HG03575 (cell line): ENCODE measurements at regions not wholly inside any gene's neighbourhood (a gene's known extent, or its start where the extent isn't known, plus 50 kb on each side); places are given as distances from the start of the nearest gene placed in this dataset.

Experiments used
- ATAC-seq: cut with Tn5 transposase; IDR thresholded peaks from one replicate; pipeline ENCODE4 v1.9.1; 2021; ENCODE audit not compliant: unreplicated experiment, insufficient number of reproducible peaks, low FRiP score; ENCODE audit errors: extremely low read depth

DNA sequence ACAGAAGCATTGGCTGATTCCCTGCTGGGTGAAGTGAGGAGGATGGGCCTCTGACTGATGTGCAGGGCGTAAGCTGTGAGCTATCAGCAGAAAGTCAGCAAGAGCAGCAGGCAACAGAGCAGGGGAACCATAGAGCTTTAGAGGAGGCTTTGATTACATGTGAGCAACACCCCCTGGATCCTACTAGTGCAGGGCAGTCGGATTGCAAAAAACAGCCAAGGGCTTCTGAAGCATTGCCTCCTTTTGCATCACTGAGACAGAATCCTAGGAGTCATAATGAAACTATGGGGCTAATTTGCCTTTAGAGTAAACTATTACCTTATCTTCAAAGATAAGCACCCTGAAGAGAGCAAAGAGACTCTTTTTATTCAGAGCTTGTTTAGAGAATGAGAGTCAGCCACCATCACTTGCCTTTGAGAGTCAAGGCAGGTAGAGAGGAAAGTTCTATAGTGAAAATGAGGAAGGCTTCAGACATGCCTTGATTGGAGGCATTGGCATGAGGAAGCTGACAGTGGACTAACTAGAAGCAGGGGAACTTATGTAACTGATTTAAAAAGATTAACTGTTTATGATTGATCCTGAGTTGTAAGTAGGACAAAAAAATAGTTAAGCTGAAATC, 420.3 kb downstream of the PDHA2 start:
- no peak for ATAC-seq

GRCh38 chr4:96262057-96262456, 422.2 kb downstream of the PDHA2 start:
- ATAC-seq = no peak

- ATAC-seq = no peak
These were observed 423.4 kb downstream of the PDHA2 start for GRCh38 chr4:96263291-96263690.

- no peak for ATAC-seq
These were observed 425.1 kb downstream of the PDHA2 start for GRCh38 chr4:96264941-96265463.

- ATAC-seq = no peak
These were observed 453.9 kb downstream of the PDHA2 start for GRCh38 chr4:96293806-96294205.

DNA sequence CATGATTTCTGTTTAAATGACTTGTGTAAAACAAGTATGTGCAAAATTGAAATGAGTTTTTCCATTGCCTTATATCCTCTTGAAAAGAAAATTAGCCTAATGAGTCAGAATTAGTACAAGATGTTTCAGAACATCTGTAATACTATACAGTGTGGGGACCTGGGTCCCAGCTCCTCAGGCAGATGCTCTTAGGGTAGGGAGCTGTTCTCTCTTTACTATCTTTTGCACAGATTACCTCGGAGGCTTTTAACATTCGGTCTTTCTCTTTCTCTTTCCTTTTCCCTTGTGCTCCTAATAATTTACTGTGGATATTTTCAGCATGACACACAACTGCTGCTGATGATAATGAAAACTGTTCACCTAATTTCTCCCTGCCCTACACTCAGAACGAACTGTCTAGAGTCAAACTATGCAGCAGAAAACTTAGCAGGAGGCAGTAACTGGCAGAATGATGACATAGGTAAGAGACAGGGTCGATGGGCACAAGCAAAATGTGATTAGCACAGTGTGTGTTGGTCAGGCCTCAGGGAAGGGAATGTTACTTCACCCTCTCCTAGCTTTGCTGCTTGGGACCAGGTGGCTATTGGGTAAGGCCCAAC, 455.3 kb downstream of the PDHA2 start:
- ATAC-seq = no peak

- no peak for ATAC-seq
These were observed 461.8 kb downstream of the PDHA2 start for GRCh38 chr4:96301715-96302114.

DNA sequence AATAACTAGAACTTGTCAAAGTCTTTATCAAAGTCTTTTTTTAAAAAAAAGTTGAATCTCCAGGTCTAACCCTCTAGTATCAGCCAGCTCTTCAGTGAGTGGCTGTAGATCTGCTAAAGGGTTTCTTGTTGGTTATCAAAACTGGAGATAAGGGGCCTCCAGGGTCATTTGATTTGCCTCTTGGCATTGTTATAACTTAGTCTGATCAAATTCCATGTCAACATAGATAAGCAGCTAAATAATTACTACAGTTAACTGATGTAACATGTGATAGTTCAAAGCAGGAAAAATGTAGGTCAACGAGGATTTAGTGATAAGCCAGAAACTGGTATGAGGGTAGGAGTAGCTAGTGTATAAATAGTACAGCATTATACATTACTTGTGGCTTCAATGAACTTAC, 465.1 kb downstream of the PDHA2 start:
- ATAC-seq = no peak

GRCh38 chr4:96312046-96312685, 472.3 kb downstream of the PDHA2 start:
- ATAC-seq = no peak

DNA sequence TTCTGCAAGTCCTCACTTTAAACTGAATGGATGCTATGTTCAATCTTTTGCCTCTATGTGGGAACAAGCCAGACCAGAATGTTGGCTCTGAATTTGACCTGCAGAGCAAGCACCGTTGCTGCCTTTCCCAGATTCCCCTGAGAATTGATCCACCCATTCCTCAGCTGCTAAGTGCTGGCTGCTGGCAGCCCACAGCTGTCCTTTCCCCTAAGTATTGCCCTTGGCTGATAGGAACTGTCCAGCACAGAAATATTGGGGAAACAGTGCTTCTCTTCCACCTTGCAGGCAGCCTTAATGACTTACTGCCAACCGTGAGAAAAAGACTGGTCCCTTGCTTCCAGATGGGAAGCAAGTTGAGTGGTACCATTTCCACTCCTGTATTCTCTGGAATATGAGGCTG, 475.9 kb downstream of the PDHA2 start:
- ATAC-seq = no peak

DNA sequence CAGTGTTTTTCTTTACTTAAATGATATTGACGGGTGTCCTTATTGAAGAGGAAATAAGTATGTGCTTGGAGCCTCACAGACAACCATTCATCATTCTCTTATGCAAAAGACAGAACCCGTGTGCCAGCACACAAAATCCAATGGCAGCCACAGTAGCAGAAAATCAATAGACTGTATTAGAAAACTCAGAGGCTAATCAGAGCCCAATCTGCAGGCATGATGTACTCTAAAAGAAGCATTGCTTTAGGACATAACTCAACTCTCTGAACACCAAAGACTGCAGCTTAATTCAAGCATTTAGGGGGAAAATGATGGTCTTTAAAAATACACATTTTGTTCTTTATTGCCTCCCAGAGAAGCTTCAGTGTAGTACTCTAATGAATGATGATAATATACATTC, 476.9 kb downstream of the PDHA2 start:
- no peak for ATAC-seq

DNA sequence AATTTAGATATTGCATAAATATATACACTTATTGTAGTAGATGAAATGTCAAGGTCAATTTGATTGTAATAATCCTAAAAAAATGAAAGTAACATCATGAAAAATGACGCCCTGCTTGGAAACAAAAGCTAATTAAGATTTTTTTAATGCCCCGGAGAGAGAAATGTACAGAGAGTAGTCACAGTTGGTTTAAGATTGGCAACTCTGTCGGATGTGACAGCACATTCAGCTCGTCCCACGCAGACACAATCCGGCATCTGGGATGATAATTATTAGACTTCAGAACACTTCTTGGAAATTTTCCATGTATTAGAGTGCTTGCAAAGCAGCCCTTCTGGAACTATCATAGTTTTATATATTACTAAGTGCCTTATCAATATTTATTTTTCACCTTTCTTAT, 478.0 kb downstream of the PDHA2 start:
- no peak for ATAC-seq

DNA sequence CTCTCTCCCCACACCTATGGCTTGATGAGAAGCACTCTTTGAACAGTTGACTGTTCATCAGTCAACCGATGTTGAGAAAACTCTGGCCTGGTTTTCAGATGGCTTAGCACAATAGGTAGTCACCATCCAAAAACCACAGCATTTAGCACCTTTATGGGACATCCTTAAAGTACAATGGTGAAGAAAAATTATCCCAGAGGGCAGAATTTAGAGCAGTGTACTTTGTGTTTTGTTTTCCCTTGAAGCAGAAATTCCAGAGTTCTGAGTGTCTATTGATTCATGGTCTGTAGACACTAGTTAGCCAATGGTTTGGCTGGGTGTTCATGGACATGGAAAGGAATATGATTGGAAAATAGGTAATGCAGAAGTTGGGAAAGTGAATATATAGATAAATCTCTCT, 487.0 kb downstream of the PDHA2 start:
- ATAC-seq = no peak

DNA sequence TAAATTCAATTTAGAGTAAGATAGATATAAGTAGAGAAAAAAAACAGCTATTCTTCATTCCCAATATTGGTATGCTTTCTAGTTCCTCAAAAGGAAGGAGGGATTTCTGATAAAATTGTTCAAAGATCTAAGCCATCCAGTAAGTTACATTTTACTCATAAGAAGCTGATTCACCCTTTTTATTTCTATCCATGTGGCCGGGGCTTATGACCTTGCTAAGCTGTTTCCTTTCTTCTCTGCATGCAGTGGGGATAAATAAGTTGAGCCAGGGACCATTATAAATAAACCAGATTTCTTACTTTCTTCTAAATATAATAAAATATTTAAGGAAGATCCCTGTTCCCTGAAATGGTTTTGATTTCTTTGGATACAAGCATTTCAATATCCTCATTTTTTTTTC, 502.3 kb downstream of the PDHA2 start:
- no peak for ATAC-seq

DNA sequence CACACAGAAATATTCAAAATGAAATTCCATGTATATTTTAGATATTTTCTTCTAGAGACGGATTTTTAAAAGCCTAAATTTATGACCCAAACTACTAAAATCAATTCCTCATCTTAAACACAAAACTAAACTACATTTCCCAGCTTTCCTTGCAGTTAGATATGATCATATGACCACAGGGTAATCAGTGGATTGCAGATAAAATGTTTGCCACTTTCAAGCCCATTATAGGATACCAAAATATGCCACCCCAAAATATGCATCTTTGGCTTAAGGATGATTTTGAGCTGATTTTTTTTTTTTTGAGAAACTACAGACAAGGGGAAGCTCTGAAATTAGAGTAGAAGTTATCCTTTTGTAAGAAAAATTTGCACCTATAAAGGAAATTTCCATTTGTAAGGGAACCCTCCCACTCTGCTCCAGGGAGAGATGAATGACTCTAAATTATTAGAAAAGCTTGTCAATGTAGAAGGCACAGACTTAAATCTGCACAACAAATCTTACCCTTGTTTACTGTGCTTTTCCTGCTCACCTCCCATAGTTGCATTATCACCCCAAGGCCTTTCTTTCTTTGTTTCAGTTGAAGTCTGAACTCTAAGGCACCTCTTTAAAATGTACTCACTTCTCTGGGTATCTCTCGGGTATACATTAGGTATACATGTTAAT, 503.0 kb downstream of the PDHA2 start:
- ATAC-seq = no peak

GRCh38 chr4:96343836-96344235, 503.9 kb downstream of the PDHA2 start:
- ATAC-seq = no peak

GRCh38 chr4:96347582-96347981, 507.7 kb downstream of the PDHA2 start:
- no peak for ATAC-seq

- ATAC-seq = no peak
These were observed 512.2 kb downstream of the PDHA2 start for GRCh38 chr4:96352051-96352517.

- no peak for ATAC-seq
These were observed 514.3 kb downstream of the PDHA2 start for GRCh38 chr4:96354036-96354712.
